AG09309 (cell line): ENCODE measurements at regions not wholly inside any gene's neighbourhood (a gene's known extent, or its start where the extent isn't known, plus 50 kb on each side); places are given as distances from the start of the nearest gene placed in this dataset.

Source experiments
- DNase-seq: peaks from one replicate; pipeline ENCODE4 v3.0.0-alpha.2; 2010; ENCODE audit warnings: low read depth
- H3K4me3 ChIP-seq: 2 replicates; pipeline ENCODE4 v1.5.1; 2011; ENCODE audit warnings: mild to moderate bottlenecking, low read depth, low read length, moderate library complexity; ENCODE audit not compliant: control insufficient read depth
- TF ChIP-seq, protein P1 (sequence below): IDR thresholded peaks from 2 replicates; pipeline ENCODE4 v1.5.1; 2011; ENCODE audit warnings: mild to moderate bottlenecking, low read depth, low read length, inconsistent platforms; ENCODE audit not compliant: insufficient read depth, control insufficient read depth; ENCODE audit errors: missing control alignments

DNA sequence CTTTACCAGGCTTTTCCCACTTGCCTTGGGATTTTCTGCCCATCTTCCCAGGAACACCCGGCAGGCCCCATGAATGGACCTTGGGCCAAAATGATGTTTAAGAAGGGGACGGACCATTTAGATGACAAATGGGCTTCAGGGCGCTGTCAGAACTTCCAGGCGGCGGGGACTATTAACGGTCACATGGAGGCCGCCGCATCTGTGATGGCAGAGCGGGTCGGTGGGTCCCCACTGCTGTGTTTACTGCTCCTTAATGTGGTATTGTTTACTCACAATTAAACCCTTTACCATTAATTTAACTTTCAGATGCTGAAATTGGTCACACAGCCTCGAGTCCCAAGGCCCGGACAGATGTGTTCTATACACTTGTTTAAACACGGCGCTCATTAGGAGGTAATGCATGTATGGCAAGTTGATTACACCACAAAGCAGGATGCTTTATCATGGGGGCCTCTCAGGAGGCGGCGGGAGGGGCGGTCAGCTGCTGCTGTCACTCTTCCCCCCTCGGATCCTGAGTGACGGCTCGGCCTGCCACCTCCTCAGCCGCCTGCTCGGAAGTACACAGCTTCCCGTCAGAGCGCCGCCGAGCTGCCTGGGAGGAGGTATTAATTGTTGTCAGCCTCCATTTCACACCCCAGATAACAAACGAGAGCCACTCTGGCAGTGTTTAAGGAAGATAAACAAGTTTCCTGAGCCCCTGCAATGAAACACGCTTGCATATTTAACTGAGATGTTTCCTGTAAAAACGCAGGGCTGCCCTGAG is 83.9 kb upstream of the IRX3 start:
- TF ChIP-seq, protein P1, sequence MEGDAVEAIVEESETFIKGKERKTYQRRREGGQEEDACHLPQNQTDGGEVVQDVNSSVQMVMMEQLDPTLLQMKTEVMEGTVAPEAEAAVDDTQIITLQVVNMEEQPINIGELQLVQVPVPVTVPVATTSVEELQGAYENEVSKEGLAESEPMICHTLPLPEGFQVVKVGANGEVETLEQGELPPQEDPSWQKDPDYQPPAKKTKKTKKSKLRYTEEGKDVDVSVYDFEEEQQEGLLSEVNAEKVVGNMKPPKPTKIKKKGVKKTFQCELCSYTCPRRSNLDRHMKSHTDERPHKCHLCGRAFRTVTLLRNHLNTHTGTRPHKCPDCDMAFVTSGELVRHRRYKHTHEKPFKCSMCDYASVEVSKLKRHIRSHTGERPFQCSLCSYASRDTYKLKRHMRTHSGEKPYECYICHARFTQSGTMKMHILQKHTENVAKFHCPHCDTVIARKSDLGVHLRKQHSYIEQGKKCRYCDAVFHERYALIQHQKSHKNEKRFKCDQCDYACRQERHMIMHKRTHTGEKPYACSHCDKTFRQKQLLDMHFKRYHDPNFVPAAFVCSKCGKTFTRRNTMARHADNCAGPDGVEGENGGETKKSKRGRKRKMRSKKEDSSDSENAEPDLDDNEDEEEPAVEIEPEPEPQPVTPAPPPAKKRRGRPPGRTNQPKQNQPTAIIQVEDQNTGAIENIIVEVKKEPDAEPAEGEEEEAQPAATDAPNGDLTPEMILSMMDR: no peak
- no peak overlapping the region for H3K4me3 ChIP-seq
- DNase-seq: no peak

DNA sequence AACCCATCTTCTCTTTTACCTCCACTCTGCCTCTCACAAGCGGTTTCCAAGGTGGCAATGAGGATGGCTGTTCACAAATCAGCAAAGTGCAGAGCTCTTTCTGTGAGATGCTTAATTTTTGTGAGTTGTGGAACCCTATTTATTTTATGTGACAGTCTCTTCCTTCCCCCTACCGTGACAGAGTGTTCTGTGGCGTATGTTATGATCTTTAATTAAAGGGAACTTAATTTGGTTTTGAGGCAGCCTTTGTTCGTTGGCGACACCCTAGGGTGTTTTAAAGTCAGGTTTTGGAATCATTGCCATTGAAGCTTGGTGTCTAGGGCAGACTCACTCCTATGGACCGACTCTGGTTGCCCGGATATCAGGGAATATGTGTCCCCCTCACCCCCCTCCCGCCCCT is 83.3 kb upstream of the IRX3 start:
- H3K4me3 ChIP-seq: no peak overlapping the region
- DNase-seq: no peak
- TF ChIP-seq, protein P1: no peak

DNA sequence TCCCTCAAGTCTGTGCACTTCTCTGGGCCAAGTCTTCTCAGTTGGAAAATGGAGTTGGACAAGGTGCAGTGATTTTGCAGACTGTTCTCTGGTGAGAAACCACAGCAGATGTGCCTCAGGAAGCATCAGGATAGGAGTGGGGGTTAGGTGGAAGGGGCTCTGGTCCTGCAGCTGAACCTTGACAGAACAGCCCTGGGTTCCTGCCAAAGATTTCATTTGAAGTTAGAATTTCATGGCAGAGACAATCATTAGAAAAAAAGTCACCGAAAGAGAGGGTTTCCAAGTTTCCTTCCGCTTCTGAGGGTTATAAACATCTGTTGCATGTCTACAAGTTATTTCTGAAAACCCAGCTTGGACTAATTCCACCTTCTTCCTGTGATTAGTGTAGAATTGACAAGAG is 80.4 kb upstream of the IRX3 start:
- DNase-seq: no peak
- TF ChIP-seq, protein P1: no peak
- no peak overlapping the region for H3K4me3 ChIP-seq

DNA sequence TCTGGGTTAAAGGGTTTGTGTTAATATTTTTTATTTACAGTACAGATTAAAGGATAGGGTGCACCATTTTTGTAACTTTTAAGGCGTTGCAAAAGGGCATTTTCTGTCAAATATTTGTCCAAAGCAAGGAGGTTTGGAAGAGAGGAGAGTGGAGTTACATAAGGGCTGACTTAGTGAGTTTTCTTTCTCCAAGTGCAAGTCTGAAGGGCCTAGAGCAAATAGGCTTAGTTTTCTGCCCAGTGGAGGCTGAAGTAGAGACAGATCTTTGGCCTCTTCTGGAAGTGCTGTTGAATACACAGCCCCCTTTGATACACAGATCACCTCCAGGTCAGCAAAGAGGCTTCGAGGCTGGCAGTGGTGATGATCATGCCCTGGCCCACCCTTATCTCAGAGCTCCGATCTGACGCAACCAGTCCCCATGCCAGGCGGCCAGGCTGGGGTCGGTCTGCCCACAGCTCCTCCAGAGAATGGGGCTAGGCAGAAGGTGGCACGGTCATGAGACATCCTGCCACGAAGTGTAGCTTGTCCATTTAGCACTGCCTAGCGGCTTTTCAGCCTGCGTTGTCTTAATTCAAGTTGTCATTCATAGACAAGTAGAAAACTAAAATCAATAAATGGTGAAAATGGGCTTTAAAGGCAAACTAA is 79.5 kb upstream of the IRX3 start:
- DNase-seq: no peak
- TF ChIP-seq, protein P1: no peak
- no peak overlapping the region for H3K4me3 ChIP-seq

DNA sequence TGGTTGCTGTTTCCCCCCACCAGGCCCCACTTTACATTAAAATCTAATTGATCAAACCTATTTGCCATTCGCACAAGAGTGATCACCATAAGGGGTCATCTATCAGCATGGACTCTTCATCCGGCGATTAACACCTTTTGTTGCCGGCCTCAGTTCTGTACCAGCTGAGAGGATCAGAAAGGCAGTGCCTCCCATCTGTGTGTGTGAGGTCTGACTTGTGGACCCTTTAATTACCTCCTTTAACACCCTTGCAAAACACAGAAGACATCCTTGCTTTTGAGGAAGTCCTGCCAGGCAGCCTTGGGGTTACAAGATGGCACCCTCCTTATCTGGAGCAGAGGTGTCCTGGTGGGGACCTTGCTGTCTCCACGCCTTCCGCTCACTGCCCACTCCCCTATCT is 77.2 kb upstream of the IRX3 start:
- no peak for DNase-seq
- TF ChIP-seq, protein P1: no peak
- H3K4me3 ChIP-seq: no peak overlapping the region

DNA sequence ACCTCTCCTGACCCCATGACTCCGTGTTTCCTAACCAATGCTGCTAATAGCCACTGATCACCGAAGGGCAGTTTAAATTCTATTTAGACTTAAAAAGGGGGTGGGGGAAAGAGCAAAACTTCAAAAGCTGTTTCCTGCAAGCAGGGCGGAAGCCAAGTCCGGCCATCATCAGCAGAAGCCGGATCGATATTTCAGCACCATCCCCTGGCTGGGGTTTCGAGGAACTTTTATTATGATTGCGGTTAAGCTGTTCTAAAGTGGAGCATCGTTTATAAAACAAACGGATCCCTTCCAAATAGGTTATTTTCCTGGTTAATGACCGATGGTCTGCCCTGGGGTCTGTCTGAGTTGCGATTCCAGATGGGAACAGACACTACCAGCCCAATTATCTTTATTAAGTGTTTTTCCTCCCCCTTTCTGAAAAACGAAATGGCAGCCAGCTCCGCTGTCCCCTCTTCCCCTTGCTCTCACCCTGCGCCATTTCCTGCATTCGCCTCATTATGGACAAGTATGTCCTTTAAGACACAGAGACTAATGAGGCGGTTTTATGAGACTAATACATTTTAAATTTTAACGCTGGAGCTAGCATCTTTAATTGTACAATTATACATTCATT is 76.1 kb upstream of the IRX3 start:
- no peak overlapping the region for H3K4me3 ChIP-seq
- DNase-seq: no peak
- TF ChIP-seq, protein P1: no peak
